ENCODE measurements at regions not wholly inside any gene's neighbourhood (a gene's known extent, or its start where the extent isn't known, plus 50 kb on each side); places are given as distances from the start of the nearest gene placed in this dataset.

DNA sequence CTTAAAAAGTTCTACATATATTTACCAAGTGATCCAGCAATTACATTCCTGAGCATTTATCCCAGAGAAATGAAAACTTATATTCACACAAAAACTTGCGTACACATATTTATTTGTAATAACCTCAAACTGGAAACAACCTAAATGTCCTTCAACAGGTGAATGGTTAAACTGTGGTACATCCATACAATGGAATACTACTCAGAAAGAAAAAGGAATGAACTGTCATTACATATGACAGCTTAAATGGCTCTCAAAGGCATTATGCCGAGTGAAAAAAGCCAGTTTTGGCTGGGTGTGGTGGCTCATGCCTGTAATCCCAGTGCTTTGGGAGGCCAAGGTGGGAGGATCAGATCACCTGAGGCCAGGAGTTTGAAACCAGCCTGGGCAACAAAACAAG, 79.1 kb upstream of the DYNC1I2 start:
- DNase-seq, result no peak

DNA sequence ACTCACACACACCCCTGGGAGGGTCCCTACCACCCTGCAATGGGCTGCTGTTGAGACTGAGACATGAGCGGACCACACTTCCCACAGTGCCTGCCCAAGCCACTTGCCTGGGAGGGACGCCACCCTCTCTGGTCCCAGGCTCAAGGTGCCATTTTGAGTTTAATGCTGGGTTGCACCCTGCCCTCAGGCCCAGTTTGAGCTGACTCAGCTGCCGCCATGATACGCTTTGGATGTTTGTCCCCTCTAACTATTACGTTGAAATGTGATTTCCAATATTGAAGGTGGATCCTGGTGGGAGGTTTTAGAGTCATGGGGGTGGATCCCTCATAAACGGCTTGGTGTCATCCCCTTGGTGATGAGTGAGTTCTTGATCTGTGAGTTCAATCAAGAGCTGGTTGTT, 76.4 kb upstream of the DYNC1I2 start:
- DNase-seq, result no peak

- DNase-seq, result no peak
Observed at GRCh38 chr2:171615069-171615468, 72.2 kb upstream of the DYNC1I2 start.

DNA sequence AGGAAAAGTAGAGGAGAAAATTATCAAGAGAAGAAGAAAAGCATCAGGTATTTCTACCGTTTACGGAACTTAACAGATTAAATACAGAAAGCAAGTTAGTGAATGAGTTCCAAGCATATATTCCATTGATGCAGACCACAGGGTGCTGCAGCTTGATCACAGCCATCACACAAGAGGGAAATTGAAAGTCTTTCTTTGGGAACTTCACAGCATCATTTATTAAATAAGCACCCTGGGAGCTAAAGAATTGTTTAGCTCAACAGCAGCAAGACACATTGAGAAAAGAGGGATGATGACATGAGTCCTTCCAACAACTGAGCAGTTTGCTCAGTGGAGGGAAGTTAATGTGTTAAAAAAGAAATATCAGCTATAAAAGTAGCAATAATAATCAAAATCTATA, 69.3 kb upstream of the DYNC1I2 start:
- no peak for DNase-seq

DNA sequence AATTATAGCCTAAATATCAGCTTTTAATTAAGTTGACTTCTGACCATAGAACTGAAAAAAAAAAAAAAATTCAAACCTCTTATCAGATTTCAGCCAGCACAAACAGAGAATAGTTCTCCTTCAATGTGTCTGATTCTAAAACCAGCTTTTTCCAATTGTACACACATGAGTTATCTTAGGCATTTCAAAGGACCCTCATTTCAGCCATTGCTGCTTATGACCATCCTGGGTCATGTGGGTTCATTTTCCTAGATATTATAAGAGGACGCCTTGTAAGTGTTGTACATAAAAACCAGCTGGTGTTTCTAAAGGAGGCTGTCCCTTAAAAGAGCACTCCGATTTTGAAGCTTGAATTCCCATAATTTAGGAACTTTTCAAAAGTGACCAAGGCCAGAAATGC, 62.3 kb upstream of the DYNC1I2 start:
- no peak for DNase-seq

DNA sequence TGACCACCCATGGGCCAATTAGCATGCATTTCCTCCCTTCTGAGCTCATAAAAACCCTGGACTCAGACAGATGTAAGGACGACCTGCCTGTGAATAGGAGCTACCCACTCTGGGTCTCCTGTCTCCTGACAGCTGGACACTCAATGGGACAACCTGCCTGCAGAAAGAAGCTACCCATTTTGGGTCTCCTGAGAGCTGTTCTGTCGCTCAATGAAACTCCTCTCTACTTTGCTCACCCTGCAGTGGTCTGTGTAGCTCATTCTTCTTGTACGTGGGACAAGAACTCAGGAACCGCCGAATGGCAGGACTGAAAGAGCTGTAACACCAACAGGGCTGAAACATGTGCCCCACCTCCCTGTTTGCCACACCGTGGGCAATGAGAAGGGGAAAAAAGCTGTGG, 60.3 kb upstream of the DYNC1I2 start:
- no peak for DNase-seq

DNA sequence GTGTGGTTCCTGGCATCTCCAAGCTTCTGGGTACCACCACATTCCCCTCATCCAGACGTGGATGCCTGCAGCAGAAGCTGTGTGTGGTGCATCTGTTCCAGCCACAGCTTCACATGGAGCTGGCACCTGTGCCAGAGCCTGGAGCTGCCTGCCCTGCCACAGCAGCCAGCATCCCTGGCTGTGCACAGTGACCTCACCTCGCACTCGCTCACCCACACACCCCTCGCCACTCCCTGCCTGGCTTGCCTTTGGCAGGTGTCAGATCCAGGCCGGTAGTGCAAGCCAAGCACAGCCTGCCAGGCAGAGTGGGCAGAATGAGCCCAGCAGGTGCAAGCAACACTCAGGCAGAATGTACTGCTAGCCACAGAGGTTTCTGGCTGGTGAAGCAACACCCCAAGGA, 59.9 kb upstream of the DYNC1I2 start:
- DNase-seq, result no peak

DNA sequence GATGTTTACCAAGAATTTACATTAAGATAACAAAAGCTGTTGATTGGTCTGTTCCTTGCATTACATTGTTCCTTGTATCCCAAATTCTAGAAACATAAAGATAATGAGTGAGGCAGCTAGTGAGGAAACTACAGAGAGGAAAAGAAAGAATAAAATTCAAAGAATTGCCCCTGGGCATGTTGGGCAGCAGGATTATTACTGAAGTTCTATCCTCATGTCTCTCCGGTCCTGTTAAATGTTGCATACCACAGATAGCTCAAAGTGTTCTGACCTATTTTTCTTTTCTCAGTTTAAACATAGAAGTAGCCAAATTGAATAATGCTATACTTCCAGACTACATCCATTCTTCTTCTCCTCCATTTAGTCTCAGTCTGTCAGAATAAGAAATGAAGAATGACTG, 58.2 kb upstream of the DYNC1I2 start:
- no peak for DNase-seq

DNA sequence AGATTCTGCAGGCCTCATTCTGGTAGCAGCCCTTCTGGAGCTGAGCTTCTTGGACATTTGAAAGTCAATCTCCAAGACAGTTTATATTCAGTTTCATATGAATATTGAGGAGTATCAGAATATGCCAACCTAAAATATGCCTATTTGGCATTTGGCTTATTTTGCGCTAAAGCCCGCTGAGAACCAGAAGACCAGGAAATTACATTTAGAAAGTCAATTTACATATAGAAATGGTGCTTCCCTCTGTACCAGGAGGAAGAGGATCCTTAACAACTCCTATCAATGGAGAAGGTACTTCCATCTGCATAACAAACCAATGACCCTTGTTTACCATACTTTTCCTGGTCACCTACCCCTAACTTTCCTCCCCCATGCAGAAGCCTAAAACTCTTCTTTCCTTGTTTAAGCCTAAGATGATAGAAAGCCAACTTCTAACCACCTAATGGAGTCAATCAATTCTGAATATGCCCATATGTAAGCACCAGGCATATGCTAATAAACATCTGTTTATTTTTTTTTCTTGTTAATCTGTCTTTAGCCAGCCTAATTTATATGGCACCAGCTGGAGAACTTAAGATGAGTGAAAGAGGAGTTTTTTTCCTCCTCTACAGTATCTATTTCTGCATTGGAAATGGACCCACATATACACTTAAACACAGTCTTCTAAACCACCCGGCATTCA, 57.0 kb upstream of the DYNC1I2 start:
- no peak for DNase-seq

DNA sequence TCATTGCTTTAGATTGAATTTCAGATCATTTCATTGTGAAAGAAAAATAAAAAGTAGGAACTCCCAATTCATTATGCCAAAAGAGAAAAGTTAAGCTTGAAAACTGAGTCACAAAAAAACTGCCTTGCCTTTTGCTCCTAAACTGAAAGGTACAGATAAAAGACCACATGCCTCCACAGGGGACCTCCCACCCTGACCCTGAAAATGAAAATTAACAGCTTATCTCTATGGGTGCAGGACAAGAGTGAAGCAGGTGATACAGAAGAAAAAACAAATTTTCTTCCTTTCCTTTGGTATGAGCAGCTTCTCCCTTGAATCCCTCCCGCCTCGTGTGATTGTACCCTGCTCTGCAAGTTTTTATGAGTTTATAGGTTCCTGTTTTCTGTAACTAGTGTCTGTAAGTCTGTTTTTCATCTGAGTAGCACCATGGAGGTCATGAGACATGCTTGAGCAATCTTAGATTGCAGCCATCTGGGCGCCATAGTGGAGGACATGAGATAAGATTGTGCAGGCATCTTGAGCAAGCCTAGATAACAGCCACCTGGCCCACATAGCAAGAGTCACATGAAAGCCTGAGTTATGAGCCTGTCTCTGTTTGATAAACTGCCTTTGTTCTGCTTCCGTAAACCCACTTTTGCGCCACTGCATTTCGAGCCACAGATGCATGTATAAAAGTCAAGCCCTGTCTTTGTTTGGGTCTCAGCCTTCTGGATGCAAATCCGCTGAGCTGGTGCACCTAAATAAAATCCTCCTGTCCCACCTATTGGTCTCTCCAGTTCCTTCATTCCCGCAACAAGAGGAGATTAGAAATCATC, 56.2 kb upstream of the DYNC1I2 start:
- DNase-seq, result peak in 1 of 2 donors; percentile 16
